ENCODE measurements at regions not wholly inside any gene's neighbourhood (a gene's known extent, or its start where the extent isn't known, plus 50 kb on each side); places are given as distances from the start of the nearest gene placed in this dataset.
"Not testable (repeated sequence)": the region's sequence is repeated elsewhere in the genome, so short reads cannot be mapped to it uniquely, and the experiment has no call there.

DNA sequence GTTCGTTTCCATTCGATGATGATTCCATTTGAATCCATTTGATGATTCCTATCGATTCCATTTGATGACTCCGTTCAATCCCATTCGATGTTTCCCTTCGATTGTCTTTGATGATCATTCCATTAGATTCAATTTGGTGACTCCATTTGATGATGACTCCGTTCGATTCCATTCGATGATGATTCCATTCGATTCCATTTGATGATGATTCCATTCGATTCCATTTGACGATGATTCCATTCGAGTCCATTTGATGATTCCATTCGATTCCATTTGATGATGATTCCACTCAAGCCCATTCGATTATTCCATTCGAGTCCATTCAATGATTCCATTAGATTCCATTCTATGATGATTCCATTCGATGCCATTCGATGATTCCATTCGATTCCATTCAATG is 2730.6 kb downstream of the RPIA start:
- not testable (repeated sequence) for ATAC-seq (ENCODE audit: low read depth in 2 of 2); DNase-seq; H3K4me3 Mint-ChIP-seq; H3K27ac Mint-ChIP-seq; H3K4me1 Mint-ChIP-seq; H3K27me3 Mint-ChIP-seq
- H3K9me3 Mint-ChIP-seq = peaks cover 22 to 34% (median 27%) of the 10 kb centered on the region in 7 donors
- H3K36me3 Mint-ChIP-seq = peaks cover 21 to 32% of the 10 kb centered on the region in 2 donors

DNA sequence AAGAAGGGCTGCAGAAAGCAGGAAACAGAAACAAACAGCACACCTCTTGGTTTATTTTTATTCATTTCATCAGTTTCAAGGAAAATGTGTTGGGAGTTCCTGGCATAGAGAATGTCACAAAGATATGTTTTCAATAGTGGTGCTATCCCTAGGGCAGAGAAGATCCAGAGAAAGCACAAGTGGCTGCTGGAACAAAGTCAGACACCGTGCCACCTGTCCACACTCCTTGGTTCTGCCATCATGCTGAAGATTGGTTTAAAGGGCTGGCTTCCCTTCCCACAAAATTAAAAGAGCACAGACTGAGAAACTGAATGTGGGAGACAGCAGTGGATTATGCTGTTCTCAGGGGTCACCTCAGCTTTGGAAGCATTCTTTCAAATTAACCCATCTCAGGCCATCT is 2735.7 kb downstream of the RPIA start:
- H3K4me3 Mint-ChIP-seq; H3K27me3 Mint-ChIP-seq; H3K27ac Mint-ChIP-seq; H3K4me1 Mint-ChIP-seq; ATAC-seq (ENCODE audit: low read depth in 2 of 2); DNase-seq: not testable (repeated sequence)
- H3K9me3 Mint-ChIP-seq = peaks cover 8 to 17% (median 12%) of the 10 kb centered on the region in 7 donors
- peaks cover 7 to 14% of the 10 kb centered on the region in 2 donors for H3K36me3 Mint-ChIP-seq

DNA sequence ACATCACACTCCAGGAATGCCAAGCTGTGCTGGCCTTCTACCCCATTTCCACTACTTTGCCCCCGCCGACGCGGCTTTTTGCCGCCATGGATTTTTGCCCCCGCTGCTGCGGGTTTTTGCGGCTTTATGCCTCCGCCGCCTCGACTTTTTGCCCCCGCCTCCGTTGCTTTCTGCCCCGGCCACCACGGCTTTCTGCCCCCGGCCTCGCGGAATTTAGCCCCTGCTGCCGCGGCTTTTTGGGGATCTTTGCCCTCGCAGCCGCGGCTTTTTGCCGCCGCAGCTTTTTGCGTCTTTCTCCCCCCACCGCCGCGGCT is 2750.4 kb downstream of the RPIA start:
- peak overlapping the region in 7 of 8 donors; percentile 60 to 90 (median 75) for H3K4me3 Mint-ChIP-seq
- peak in 1 of 2 donors; percentile 7 for ATAC-seq (ENCODE audit: low read depth in 2 of 2)
- not testable (repeated sequence) for H3K9me3 Mint-ChIP-seq

DNA sequence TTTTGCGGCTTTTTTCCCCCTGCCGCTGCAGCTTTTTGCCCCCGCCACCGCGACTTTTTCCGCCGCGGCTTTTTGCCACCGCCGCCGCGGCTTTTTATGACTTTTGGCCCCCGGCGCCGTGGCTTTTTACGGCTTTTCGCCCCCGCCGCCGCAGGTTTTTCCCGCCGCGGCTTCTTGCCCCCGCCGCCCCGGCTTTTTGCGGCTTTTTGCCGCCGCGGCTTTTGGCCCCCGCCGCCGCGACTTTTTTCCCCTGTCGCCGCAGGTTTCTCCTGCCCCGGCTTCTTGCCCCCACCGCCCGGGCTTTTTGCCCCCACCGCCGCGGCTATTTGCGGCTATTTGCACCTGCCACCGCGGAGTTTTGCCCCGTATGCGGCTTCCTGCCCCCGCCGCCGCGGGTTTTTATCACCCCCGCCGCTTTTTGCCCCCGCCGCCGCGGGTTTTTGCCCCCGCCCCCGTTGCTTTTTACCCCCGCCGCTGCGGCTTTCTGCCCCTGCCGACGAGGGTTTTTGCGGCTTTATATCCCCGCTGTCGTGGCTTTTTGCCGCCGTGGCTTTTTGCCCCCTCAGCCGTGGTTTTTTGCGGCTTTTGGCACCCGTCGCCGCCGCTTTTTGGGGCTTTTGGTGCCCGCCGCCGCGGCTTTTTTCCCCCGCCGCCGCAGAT is 2750.9 kb downstream of the RPIA start:
- H3K9me3 Mint-ChIP-seq = peaks cover 5 to 10% (median 8%) of the 10 kb centered on the region in 7 donors
- peak overlapping the region in 7 of 8 donors; percentile 60 to 90 (median 75) for H3K4me3 Mint-ChIP-seq
- DNase-seq = peak; percentile 11
- peak overlapping the region in 3 of 6 donors; percentile 28 to 92 (median 56) for H3K27ac Mint-ChIP-seq
- peak in 1 of 2 donors; percentile 35 for ATAC-seq (ENCODE audit: low read depth in 2 of 2)
- H3K27me3 Mint-ChIP-seq = peaks cover 11 to 45% (median 20%) of the 10 kb centered on the region in 3 donors
- peaks cover 6 to 9% of the 10 kb centered on the region in 2 donors for H3K36me3 Mint-ChIP-seq
- peaks cover 0 to 16% (median 14%) of the 10 kb centered on the region in 3 donors for H3K4me1 Mint-ChIP-seq

More for the DNA sequence above, 2750.4 kb downstream of the RPIA start:
- not testable (repeated sequence) for H3K36me3 Mint-ChIP-seq, H3K27ac Mint-ChIP-seq
- Mint-ChIP-seq H3K27me3 (peaks cover 11 to 49% (median 20%) of the 10 kb centered on the region in 3 donors), H3K4me1 (peaks cover 0 to 16% (median 14%) of the 10 kb centered on the region in 3 donors)
- DNase-seq = peak; percentile 7

DNA sequence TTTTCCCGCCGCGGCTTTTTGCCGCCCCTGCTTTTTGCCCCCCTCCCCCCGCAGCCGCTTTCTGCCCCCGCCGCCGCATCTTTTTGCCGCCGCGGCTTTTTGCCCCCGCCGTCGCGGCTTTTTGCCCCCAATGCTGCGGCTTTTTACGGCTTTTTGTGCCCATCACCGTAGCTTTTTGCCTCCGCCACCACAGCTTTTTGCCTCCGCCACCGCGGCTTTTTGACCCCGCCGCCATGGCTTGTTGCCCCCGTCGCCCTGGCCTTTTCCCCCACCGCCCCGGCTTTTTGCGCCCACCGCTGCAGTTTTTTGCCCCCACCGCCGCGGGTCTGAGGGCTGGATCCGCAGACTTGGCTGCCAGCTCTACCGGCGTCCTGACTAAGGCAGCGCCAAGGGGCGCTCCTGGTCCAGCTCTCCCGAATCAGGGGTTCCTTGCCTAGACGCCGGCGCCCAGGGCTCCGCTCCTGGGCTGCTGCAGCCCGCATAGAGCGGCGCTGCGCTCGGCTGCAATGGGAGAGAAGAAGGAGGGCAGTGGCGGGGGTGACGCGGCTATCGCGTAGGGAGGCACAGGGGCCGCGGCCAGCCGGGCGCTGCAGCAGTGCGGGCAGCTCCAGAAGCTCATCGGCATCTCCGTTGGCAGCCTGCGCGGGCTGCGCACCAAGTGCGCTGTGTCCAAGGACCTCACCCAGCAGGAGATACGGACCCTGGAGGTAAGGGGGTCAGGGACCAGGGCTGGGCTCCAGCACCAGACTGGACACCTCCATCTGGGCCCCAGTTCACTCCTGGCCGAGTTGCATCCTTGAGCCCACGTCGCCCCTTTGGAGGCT is 2751.6 kb downstream of the RPIA start:
- not testable (repeated sequence) for DNase-seq, H3K36me3 Mint-ChIP-seq
- H3K27me3 Mint-ChIP-seq = peaks cover 11 to 44% (median 20%) of the 10 kb centered on the region in 3 donors
- peaks cover 5 to 10% (median 8%) of the 10 kb centered on the region in 7 donors for H3K9me3 Mint-ChIP-seq
- H3K4me1 Mint-ChIP-seq = peaks cover 0 to 16% (median 14%) of the 10 kb centered on the region in 3 donors
- peak in 1 of 2 donors; percentile 14 for ATAC-seq (ENCODE audit: low read depth in 2 of 2)
- peak overlapping the region in 7 of 8 donors; percentile 60 to 90 (median 75) for H3K4me3 Mint-ChIP-seq
- peak overlapping the region in 3 of 6 donors; percentile 28 to 92 (median 62) for H3K27ac Mint-ChIP-seq

DNA sequence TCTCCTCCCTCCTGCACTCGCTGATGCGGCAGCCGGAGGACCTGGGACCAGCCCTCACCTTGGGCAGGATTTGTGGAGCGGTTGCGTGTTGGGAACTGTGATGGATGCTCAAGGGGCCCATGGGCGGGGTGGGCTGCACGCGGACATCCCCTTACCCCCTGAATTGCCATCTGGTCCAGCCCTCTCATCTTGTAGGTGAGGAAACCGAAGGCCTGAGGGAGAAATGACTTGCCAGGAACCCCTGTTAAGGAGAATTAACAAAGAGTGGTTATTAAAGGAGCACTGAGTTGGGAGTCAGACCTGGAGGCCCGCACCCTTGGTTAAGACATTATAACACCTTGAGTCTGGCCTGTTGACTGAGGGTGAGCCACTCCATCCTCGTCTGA is 2752.2 kb downstream of the RPIA start:
- Mint-ChIP-seq H3K27me3 (peaks cover 11 to 44% (median 20%) of the 10 kb centered on the region in 3 donors), H3K27ac (peak overlapping the region in 1 of 6 donors; percentile 65), H3K4me1 (peaks cover 0 to 16% (median 14%) of the 10 kb centered on the region in 3 donors), H3K9me3 (peaks cover 5 to 10% (median 8%) of the 10 kb centered on the region in 7 donors), H3K4me3 (peak overlapping the region in 6 of 8 donors; percentile 13 to 71 (median 29))
- not testable (repeated sequence) for DNase-seq; ATAC-seq (ENCODE audit: low read depth in 2 of 2); H3K36me3 Mint-ChIP-seq

DNA sequence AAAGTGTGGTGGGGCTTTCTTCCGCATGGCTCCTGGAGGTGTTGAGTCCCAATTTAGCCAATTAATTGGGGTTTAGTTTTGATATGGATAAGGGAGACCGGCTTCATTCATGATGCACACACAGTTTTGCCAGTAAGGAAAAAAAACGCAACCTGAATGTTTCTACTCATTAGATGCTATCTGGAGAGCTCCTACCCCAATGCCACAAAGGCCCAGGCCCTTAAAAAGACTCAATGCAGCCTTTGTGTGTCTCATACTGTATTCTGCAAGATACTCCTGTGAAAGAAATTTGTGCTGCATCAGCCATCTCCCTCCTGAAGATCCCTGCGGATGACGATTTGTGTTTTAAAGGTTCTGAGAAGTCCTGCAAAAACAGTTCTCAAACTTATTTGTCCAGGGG is 2754.2 kb downstream of the RPIA start:
- Mint-ChIP-seq H3K4me1 (peaks cover 0 to 16% (median 14%) of the 10 kb centered on the region in 3 donors), H3K27me3 (peaks cover 11 to 37% (median 16%) of the 10 kb centered on the region in 3 donors), H3K9me3 (peaks cover 5 to 10% (median 8%) of the 10 kb centered on the region in 7 donors)
- not testable (repeated sequence) for H3K36me3 Mint-ChIP-seq; ATAC-seq (ENCODE audit: low read depth in 2 of 2); H3K4me3 Mint-ChIP-seq; DNase-seq; H3K27ac Mint-ChIP-seq

DNA sequence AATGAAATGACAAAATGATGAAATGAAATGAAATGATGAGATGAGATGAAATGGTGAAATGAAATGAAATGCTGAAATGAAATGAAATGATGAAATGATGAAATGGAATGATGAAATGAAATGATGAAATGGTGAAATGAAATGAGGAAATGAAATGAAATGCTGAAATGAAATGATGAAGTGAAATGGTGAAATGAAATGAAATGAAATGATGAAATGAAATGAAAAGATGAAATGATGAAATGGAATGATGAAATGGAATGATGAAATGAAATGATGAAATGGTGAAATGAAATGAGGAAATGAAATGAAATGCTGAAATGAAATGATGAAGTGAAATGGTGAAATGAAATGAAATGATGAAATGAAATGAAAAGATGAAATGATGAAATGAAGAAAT is 2755.0 kb downstream of the RPIA start:
- not testable (repeated sequence) for ATAC-seq (ENCODE audit: low read depth in 2 of 2); H3K27ac Mint-ChIP-seq; DNase-seq; H3K36me3 Mint-ChIP-seq
- peak overlapping the region in 1 of 8 donors; percentile 16 for H3K4me3 Mint-ChIP-seq
- peaks cover 5 to 14% (median 9%) of the 10 kb centered on the region in 7 donors for H3K9me3 Mint-ChIP-seq
- H3K4me1 Mint-ChIP-seq = peaks cover 0 to 16% (median 14%) of the 10 kb centered on the region in 3 donors
- peaks cover 11 to 43% (median 16%) of the 10 kb centered on the region in 3 donors for H3K27me3 Mint-ChIP-seq

DNA sequence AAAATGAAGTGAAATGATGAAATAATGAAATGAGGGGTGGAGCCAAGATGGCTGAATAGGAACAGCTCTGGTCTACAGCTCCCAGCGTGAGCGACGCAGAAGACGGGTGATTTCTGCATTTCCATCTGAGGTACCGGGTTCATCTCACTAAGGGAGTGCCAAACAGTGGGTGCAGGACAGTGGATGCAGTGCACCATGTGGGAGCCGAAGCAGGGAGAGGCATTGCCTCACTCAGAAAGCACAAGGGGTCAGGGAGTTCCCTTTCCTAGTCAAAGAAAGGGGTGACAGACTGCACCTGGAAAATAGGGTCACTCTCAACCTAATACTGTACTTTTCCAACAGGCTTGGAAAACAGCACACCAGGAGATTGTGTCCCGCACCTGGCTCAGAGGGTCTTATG is 2755.4 kb downstream of the RPIA start:
- H3K36me3 Mint-ChIP-seq; ATAC-seq (ENCODE audit: low read depth in 2 of 2); H3K4me3 Mint-ChIP-seq; DNase-seq; H3K27ac Mint-ChIP-seq: not testable (repeated sequence)
- Mint-ChIP-seq H3K27me3 (peaks cover 11 to 46% (median 16%) of the 10 kb centered on the region in 3 donors), H3K4me1 (peaks cover 0 to 13% (median 13%) of the 10 kb centered on the region in 3 donors), H3K9me3 (peaks cover 5 to 14% (median 9%) of the 10 kb centered on the region in 7 donors)

DNA sequence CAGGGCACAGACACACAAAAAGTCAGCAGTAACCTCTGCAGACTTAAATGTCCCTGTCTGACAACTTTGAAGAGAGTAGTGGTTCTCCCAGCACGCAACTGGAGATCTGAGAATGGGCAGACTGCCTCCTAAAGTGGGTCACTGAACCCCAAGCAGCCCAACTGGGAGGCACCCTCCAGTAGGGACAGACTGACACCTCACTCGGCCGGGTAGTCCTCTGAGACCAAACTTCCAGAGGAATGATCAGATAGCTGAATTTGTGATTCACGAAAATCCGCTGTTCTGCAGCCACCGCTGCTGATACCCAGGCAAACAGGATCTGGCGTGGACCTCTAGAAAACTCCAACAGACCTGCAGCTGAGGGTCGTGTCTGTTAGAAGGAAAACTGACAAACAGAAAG is 2756.0 kb downstream of the RPIA start:
- H3K4me3 Mint-ChIP-seq; DNase-seq; H3K4me1 Mint-ChIP-seq; H3K27ac Mint-ChIP-seq; ATAC-seq (ENCODE audit: low read depth in 2 of 2); H3K36me3 Mint-ChIP-seq: not testable (repeated sequence)
- H3K9me3 Mint-ChIP-seq = peaks cover 5 to 19% (median 12%) of the 10 kb centered on the region in 7 donors
- H3K27me3 Mint-ChIP-seq = peaks cover 11 to 45% (median 20%) of the 10 kb centered on the region in 3 donors

DNA sequence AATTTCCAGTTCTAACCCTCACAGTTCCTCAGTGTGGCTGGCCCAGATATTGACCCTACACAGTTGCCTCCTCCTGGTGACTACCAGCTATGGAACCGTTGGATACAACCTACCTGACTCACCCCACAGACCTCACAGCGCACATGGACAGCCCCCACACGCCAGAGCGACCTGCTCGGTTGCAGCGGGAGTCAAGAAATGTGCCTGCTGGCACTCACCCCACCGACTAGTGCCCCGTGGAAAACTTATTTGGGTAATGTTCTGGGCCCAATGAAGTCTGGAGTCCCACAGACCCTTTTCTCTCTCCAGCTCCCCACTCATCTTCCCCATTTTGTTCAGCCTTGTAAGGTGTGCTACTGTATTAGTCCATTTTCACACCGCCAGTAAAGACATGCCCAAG is 2770.8 kb downstream of the RPIA start:
- peaks cover 5 to 11% of the 10 kb centered on the region in 2 donors for H3K36me3 Mint-ChIP-seq
- ATAC-seq (ENCODE audit: low read depth in 2 of 2); H3K4me1 Mint-ChIP-seq; DNase-seq; H3K27ac Mint-ChIP-seq; H3K4me3 Mint-ChIP-seq: not testable (repeated sequence)
- peaks cover 10 to 23% (median 21%) of the 10 kb centered on the region in 3 donors for H3K27me3 Mint-ChIP-seq
- peaks cover 0 to 21% (median 8%) of the 10 kb centered on the region in 7 donors for H3K9me3 Mint-ChIP-seq

DNA sequence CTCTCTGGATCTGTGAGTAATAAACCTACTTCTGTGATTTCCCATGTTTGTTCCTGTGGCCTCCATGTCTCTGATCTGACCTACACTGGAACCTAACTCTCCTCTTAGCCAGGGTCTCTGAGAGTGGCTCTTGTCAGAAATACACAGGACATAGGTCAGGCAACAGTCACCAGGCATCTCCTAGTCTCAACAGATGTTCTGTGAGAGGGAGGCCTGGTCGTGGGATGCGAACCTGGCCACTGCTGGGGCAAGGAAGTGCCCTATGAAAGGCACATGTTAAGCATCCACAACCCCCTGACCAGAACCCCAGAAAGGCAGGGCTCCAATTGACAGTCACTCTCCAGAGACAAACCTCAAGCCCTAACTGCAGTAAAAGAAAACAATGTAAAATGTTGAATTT is 2771.5 kb downstream of the RPIA start:
- not testable (repeated sequence) for DNase-seq; ATAC-seq (ENCODE audit: low read depth in 2 of 2); H3K27ac Mint-ChIP-seq; H3K4me1 Mint-ChIP-seq; H3K4me3 Mint-ChIP-seq
- peaks cover 5 to 11% of the 10 kb centered on the region in 2 donors for H3K36me3 Mint-ChIP-seq
- peaks cover 0 to 21% (median 8%) of the 10 kb centered on the region in 7 donors for H3K9me3 Mint-ChIP-seq
- peaks cover 11 to 24% (median 22%) of the 10 kb centered on the region in 3 donors for H3K27me3 Mint-ChIP-seq

DNA sequence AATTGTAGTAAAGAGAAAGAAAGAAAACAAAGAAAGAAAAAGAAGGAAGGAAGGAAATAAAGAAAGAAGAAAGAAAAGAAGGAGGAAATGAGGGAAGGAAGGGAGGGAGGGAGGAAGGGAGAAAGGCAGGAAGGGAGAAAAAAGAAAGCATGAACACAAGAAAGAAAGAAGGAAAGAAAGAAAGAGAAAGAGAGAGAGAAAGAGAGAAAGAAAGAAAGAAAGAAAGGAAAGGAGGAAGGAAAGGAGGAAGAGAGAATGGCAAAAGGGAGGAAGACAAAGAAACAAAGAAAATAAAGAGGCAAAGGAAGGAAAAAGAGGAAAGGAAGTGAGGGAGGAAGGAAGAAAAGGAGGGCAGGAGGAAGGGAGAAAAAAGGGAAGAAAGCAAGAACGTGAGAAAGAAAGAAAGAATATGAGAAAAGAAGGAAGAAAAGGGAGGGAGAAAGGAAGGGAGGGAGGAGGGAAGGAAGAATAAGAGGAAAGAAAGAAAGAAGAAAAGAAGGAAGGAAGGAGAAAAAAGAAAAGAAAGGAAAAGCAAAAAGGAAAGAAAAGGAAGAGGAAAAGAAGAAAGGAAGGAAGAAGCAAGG is 2775.4 kb downstream of the RPIA start:
- Mint-ChIP-seq H3K27ac (peak overlapping the region in 1 of 6 donors; percentile 57), H3K4me3 (peak overlapping the region in 1 of 8 donors; percentile 58), H3K36me3 (peaks cover 5 to 11% of the 10 kb centered on the region in 2 donors), H3K9me3 (peaks cover 0 to 21% (median 8%) of the 10 kb centered on the region in 7 donors), H3K27me3 (peaks cover 14 to 24% (median 22%) of the 10 kb centered on the region in 3 donors)
- not testable (repeated sequence) for ATAC-seq (ENCODE audit: low read depth in 2 of 2); DNase-seq; H3K4me1 Mint-ChIP-seq

All from naive B cell (primary cell).